HG02938 (cell line): ENCODE measurements at regions not wholly inside any gene's neighbourhood (a gene's known extent, or its start where the extent isn't known, plus 50 kb on each side); places are given as distances from the start of the nearest gene placed in this dataset.
"Not testable (repeated sequence)": the region's sequence is repeated elsewhere in the genome, so short reads cannot be mapped to it uniquely, and the experiment has no call there.

ENCODE experiments used
- ATAC-seq: cut with Tn5 transposase; IDR thresholded peaks from one replicate; pipeline ENCODE4 v1.9.1; 2021; ENCODE audit warnings: mild to moderate bottlenecking, moderate library complexity; ENCODE audit not compliant: unreplicated experiment

- ATAC-seq, result not testable (repeated sequence)
Measured at GRCh38 chr12:9413862-9414261, 193.9 kb downstream of the KLRB1 start.

GRCh38 chr12:9412459-9412858 lies 195.3 kb downstream of the KLRB1 start:
- ATAC-seq, result not testable (repeated sequence)

GRCh38 chr12:9411616-9412268 lies 196.0 kb downstream of the KLRB1 start:
- ATAC-seq, result not testable (repeated sequence)

GRCh38 chr12:9407425-9407748 lies 199.2 kb upstream of the PZP start:
- ATAC-seq, result not testable (repeated sequence)

- no peak for ATAC-seq
Measured at GRCh38 chr12:9406564-9407424, 198.6 kb upstream of the PZP start.

GRCh38 chr12:9405886-9406563 lies 197.8 kb upstream of the PZP start:
- no peak for ATAC-seq

- ATAC-seq, result no peak
Measured at GRCh38 chr12:9404469-9405260, 196.5 kb upstream of the PZP start.

- no peak for ATAC-seq
Measured at GRCh38 chr12:9404031-9404430, 195.8 kb upstream of the PZP start.

- ATAC-seq, result not testable (repeated sequence)
Measured at GRCh38 chr12:9402432-9403040, 194.3 kb upstream of the PZP start.

- not testable (repeated sequence) for ATAC-seq
Measured at GRCh38 chr12:9396367-9396766, 188.2 kb upstream of the PZP start.

GRCh38 chr12:9395220-9395619 lies 187.0 kb upstream of the PZP start:
- ATAC-seq, result not testable (repeated sequence)

GRCh38 chr12:9392842-9393241 lies 184.6 kb upstream of the PZP start:
- no peak for ATAC-seq

GRCh38 chr12:9391815-9392214 lies 183.6 kb upstream of the PZP start:
- no peak for ATAC-seq

GRCh38 chr12:9390761-9391160 lies 182.6 kb upstream of the PZP start:
- ATAC-seq, result no peak

- no peak for ATAC-seq
Measured at GRCh38 chr12:9389796-9390195, 181.6 kb upstream of the PZP start.

- ATAC-seq, result no peak
Measured at GRCh38 chr12:9388379-9388778, 180.2 kb upstream of the PZP start.

- no peak for ATAC-seq
Measured at GRCh38 chr12:9387450-9387849, 179.3 kb upstream of the PZP start.

GRCh38 chr12:9383585-9383984 lies 175.4 kb upstream of the PZP start:
- no peak for ATAC-seq

GRCh38 chr12:9381619-9382018 lies 173.4 kb upstream of the PZP start:
- no peak for ATAC-seq

- ATAC-seq, result no peak
Measured at GRCh38 chr12:9380650-9381049, 172.5 kb upstream of the PZP start.
